ENCODE measurements at regions not wholly inside any gene's neighbourhood (a gene's known extent, or its start where the extent isn't known, plus 50 kb on each side); places are given as distances from the start of the nearest gene placed in this dataset.

- TF ChIP-seq EZH2phosphoT487 (IDR thresholded peaks at IDR 0.05; ENCODE audit: insufficient read depth, low read depth) (no peak), EZH2 (IDR thresholded peaks at IDR 0.05; ENCODE audit: insufficient read depth, poor library complexity, severe bottlenecking) (no peak)
These were observed 238.9 kb downstream of the BRD1 start for GRCh38 chr22:49588739-49589138.
